ENCODE measurements at regions not wholly inside any gene's neighbourhood (a gene's known extent, or its start where the extent isn't known, plus 50 kb on each side); places are given as distances from the start of the nearest gene placed in this dataset.
A peak's percentile ranks its signal among the peaks of the same experiment; 100 is the strongest.

DNA sequence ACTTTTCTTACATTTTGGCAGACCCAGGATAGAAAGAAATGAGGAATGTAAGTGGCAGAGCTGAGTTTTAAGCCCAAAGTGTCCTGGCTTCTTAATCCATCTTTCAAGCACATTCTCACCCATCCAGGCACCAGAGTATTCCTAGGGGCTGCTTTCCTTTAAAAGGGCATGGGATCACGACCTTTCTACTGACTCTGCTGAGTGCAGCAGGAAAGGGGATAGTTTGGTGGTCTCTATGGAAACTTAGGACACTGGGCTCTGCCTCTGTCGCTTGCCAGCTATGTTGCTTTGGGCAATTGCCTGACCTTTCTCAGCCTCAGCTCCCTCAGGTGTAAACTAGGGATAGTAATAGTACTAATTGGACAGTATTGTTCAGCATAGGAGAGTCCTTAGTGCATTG lies 458.4 kb downstream of the PDCD6IP start:
- DNase-seq = no peak

DNA sequence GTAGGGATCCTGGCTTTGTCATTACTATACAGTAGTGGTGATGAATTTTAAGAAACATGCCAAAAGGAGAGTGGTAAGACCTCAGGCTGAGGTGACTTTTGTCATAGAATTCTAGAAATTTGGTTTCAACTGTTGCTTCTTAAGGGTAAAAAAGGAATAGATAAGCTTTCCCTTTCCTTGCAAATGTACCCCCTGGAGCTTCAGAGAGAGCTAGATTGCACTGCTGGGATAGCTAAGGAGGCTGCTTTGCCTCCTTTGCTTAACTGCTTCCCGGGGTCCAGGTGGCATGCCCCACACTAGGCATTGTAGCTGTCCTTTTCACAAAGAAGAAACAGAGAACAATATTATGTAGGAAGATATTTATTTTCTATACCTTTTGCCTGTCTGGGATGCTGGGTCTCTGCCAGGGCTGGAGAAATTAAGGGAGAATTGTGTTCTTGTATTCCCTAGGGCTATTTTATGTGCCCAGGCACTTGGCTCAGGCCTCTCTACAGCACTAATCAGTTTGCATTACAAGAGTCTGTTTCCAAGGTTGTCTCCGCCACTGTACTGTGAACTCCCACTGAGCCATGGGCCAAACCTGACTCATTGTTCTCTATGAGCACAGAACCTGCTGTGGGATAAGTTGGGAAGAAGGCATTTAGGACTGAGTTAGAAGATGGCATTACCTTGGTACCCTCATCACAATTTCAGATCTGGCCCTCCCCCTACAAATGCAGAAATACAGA lies 460.0 kb downstream of the PDCD6IP start:
- no peak for DNase-seq

DNA sequence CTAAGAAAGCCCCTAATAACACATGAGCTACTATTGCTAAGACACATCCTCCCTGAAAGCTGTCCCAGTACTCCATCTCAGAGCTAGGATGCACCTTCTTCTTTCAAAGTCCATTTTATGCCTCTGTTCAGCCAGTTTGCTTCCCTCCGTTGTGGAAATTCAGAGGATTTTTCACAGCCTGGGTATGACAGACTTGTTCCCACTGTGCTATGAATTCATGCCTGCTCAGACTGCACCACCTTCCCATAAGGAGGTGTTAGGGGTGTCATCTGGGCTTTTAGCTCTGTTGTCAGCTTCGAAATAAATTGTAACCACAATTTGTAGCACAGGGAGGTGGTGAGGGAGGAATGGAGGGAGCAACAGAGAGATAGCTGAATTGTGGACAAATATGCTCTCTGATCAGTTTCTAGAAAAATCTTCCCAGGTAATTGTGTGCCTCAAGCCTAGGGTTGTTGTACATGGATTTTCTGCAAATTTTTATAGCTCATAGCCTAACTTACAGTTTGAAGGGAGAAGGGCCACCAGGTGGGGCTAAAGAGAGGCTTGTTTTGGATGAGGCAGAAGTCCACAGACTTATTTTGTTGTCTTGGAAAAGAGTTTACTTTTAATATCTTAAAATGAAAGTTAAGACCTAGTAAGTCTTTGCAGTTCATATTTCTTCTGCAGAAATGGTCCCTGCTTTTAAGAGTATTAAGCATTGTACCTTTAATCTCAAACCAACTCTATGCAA lies 462.0 kb downstream of the PDCD6IP start:
- DNase-seq = peak; percentile 60

DNA sequence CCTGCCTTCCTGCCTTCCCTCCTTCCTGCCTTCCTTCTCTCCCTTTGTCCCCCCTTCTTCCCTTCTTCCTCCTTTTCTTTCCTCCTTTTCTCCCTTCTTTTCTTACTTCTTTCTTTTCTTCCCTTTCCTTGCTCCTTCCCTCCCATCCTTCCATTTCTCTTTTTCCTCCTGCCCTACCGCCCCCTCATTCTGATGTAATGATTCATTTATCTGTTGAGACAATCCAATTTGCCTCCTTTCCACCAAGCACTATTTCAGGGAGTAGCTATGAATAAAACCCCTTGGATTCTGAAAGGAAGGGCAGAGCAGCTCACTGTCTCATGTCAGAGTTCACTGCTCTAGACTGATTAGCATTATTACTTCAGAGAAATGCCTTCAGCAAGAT lies 462.6 kb downstream of the PDCD6IP start:
- peak; percentile 65 for DNase-seq

DNA sequence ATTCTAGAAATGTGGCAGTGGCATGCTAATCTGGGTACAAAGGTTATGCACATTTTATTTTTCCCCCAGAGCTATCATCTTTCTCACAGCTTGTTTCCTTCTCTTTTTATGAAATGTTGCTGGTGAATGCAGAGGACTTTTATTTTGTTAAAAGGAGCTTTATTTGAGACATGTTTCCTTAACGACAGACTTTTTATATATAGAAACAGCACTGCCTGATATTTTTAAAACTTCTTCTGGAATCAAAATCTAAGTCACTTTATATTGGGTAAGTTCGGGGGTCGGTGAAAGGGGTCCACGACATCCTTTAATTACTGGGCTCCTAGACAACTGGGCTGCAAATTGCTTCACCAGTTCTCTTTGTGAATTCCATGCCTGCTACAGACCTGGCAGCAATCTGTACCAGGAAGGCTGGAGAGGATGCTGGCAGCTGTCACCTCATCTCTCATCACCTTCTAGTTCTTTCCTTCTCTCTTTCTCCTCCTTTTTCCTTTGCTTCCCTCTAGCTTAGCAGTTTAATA lies 464.7 kb downstream of the PDCD6IP start:
- peak; percentile 15 for DNase-seq

DNA sequence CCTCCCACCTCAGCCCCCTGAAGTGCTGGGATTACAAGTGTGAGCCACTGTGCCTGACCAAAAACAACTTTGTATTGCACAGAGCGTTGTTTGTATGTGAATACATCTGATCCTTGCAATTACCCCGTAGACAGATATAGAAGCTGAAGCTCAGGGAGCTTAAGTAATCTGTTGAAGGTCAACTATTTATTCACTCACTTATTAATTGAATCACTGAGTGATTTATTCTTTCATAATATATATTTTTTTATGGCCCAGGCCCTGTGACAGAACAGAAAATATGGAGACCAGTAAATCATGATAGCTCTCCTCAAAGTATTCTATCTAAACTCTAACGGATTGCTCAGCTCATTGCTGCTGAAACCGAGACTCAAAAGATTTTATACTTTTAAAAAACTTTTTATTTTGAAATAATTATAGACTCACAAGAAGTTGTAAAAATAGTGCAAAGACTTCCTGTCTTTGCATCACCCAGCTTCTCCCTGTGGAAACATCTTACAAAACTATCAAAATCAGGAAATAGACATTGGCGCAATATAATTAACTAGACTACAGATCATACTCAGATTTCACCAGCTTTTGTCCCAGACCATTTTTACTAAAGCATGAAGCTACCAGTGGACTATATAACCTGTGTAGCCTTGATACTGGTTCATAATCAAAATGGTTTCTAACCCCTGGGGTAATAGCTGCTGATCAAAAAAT lies 466.1 kb downstream of the PDCD6IP start:
- no peak for DNase-seq

DNA sequence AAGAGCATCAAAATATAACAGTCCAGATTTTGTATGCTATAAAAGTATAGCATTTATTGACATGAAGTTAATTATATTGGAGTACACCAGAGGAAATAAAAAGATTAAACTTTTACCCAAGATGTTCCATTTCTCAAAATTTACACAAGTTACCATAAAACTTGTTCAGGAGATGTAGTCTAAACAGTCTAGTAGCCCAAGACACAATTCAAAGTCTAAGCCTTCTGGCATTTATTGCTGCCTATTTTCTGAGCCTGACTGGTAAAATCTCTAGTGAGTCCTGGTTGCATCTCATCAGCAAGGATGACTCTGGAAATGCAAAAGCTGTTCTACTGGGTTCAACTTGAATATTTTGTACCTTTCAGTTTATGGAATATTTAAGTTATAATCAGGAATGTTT lies 468.7 kb downstream of the PDCD6IP start:
- no peak for DNase-seq

DNA sequence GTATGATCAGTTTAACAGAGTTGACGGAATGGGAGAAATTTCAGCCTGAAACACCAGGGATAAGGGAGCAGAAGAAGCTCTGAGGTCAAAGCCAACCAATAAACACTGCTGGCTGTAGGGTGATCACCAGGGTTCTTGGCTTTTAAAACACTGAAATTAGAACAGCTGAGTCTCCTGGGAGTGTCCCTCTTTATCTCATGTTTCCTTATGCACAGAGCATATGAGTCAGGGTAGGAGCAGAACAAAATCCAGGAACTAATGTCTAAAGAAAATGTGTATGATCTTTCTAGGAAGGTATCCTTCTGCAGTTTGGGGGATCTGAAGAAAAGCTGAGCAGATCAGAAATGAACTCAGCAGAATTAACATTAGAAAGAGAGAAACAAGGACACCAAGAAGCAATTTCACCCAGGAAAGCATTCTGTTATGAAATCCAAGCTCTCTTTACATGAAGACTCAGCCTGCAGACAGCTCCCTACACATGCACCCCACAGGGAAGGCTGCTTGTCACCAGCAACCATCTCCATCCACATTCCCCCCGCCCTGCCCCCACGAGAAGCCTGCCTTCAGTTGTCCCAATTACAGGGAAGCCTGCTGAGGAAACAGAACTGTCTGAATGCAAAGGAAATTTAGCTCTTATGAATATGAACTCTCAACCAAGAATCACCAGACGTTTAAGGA lies 469.7 kb downstream of the PDCD6IP start:
- DNase-seq = peak; percentile 46

DNA sequence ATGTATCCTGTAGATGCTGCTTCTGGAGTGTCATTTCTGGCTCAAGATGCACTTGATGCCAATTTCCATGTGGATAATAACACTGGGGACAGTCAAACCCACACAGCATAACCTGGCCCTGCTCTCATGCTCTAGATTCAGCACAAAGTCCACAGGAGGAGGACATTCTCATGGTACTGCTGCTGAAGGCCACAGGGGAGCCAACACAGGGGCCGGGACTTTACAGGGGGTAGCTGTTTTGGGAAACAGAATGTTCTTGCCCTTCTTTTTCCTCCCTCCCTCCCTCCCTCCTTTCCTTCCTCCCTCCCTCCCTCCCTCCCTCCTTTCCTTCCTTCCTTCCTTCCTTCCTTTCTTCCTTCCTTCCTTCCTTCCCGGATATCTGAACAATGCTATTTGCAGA lies 477.4 kb downstream of the PDCD6IP start:
- no peak for DNase-seq

DNA sequence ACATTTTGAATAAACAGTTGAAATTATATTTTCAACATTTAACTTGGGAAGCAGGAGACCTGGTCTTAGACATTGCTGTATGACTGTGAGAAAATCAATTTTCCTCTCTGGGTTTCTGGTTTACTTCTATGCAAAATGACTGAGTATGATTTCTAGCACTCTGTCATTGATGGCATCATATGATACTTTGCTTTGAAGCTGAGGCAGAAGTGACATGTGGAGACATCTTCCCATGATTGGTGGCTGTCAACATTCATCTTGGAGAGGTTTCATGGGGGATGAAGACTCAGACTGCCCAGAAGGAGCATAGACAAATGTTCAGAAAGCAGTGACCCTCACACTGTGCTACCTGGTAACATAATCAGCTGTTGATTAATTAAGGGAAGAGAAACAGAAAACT lies 477.9 kb downstream of the PDCD6IP start:
- DNase-seq = no peak

DNA sequence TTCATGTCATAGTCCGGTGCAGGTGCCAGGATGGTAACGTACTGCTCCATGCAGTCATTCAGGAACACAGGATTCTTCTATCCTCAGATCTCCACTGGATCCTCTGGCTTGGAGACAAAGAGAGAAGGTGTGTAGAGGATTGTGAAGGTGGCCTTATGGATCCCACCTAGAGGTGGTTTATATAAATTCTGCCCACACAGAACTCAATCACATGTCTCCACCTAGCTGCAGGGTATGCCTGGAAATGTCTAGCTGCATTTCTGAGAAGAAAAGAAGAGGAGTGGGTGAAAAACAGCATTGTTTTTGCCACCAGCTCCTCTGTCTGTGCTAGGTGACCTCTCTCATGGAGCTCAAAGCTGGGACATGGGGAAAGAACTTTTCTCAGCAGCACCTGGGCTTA lies 478.7 kb downstream of the PDCD6IP start:
- no peak for DNase-seq

DNA sequence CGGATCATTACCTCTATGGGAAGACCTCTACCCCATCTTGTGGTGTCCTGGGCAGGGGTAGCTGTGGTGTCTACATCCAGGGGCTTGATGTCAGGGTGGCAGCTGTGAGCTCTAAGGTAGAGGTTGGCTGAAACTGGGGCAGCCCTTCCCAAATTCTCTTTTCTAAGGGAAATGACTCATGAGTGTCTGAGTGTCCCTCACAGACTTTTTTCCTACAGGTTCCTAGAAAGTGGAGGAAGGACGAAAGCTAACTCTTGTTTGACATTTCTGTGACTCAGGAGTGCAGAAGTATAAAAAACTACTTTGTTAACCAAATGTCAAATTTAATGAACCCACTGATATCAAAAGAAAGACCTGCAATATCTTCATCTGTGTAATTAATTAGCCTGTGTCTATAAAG lies 481.5 kb downstream of the PDCD6IP start:
- no peak for DNase-seq

DNA sequence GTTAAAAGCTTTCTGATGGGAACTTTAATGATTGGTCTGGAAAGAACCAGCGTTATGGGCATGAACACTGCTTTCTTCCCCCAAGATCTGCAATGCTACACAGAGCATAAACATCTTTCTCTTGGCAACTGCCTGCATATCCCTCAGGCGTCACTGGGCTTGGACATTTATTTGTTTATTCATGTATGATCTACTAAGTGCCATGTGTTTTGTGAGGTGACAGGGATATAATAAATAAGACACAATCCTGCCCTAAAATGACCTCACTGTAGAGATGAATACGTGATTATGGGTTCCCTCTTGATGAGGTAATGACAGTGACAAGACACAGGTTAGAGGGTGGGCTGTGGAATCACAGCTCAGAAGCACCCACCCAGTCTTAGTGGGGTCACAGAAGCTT lies 485.3 kb downstream of the PDCD6IP start:
- no peak for DNase-seq

DNA sequence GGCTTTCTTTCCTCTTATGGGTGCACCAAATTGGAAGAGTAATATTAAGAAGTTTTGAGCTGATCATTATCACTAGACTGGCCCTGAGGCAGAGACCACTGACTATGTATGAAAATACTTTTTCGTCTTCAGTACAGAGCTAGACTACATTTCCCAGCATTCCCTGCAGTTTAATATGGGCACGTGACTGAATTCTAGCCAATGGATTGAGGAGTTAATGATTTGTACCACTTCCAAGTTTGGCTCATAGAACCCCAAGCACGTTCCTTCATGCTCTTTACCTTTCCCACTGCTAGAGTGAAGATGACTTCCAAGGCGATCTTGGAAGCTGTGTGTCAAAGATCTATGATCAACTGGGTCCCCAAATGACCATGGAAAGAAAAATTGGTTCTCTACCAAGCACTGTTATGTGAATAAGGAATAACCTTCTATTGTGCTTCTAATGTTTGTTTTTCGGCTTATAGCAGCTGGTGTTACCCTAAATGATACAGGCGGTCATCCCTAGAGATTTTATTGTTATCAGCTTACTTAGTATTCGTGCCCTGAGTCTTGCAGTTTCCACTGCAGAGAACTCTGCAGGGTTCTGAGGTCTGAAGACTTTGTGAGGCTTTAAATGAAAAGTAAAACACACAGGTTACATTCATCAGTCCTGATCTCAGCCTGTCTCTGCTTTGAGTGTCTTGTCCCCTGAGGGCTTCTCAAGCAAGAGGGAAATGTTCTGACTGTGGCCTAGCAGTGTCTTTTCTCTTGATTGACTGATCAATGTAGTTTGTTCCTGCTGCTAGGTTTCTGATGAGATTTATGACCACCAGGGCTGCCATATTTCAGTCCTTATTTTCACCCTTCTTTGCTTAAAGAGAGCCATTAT lies 486.8 kb downstream of the PDCD6IP start:
- DNase-seq = no peak

DNA sequence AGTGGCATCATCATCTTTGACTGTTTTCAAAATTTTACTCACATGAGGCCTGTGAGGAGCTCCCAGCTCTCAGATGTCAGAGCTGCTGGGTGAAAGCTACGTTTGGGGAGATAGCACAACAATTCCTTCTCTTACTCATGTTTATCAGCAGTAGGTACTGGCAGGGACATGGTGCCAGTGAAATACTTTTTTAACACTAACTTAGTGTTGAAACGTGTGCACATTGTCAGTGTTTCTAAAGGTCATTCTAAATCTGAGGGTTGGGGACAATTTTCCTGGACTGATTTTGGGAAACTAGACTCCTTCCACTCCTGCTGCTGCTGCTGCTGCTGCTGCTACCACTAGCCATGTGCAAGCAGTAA lies 487.4 kb downstream of the PDCD6IP start:
- DNase-seq = no peak

DNA sequence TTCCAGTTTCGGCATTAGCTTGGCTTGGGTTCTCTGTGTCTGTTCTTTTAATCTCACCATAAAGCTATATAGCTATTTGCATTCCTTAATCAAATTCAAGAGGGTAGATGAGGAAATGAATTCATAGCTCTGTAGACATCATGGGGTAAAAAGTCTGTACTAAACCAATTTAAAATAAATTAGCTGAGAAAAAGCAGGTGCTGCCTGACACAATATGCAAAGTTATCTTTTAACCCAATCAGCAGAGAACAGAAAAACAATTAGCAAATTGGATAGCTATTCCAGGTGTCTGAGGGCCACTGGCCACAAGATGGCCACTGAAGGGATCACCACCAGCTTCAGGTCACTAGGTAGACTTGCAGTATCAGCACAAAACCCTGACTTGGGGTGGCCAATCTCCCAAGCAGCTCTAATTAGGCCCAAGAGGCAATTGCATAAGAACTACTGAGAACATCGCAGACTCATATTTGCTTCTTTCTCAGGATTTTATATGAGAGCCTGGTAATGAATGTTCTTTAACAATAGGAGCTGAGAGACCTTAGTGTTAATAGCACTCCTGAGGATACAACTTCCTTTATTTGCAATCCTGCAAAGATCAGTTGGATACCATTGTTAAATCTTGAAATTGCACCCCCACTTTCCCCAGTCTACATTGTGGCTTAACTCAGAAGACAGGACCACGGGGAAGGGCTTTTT lies 494.3 kb downstream of the PDCD6IP start:
- DNase-seq = no peak

DNA sequence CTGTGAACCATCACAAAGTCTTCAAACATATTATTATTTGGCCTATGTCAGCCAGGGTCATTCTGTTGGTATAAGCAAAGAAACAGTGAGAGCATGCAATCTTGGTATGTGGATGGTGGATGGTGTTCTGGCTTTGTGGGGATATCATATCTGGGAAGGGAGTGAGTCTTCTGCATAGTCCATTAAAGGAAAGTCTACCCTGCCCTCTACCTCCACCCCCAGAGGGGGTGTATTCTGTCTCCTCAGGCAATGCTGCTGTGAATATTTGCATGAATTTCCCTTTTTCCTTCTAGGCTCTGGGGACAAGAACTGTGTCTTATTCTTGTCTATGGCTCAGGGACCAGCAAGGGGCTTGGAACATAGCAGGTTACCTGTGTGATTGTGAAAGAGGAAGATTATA lies 495.8 kb downstream of the PDCD6IP start:
- no peak for DNase-seq

DNA sequence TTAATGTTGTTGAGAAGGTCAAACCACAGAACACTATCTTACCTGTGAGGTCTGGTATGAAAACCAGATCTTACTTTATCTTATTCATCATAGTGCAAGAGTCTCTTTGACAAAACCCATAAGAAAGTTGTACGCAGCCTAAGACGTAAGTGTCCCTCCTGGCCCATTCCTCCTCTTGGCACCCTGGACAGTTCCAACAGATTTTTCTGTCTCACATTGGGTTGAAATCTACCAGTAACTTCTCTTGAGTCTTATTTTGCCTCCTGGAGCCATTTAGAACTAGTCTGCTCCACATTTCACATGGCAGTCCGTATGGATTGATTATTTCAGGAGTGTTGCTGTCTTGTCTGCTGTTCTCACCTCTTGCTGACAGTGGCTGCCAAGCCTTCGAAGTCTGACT lies 498.4 kb downstream of the PDCD6IP start:
- DNase-seq = no peak

DNA sequence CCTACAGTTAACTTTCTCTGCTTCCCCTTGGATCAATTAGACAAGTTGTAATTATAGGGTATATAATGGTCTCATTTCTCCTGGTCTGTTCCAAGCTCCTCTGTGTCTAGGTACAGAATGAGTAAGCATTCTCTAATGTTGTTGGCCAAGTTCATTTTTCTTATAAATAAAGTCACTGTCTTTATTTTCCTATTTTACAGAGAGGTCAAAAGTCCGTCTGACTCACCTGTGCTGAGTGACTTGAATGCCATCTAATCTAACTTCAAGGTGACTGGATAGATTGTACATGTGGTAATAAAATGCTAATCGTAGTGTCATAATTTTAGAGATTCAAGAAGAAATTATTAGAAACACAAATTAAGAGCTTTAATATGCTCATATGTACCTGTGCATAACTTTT lies 500.2 kb downstream of the PDCD6IP start:
- DNase-seq = no peak

DNA sequence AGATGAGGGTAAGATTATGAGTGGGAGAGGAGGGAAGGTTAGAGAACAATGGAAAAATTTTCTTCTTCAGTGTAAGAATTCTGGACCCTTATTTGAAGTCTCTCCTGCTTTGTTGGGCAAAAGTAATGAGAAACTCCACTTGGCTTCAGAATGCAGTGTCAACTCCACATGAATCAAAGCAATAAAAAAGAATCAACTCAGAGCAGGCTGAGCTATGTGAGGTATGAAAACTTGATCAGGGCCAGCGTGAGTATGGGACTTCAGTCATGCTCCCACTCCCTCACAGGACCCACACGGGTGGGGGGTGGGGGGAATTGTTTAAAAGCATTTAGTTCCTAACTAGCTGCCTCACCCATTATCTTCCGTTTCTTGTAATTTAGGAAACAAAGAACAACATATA lies 502.2 kb downstream of the PDCD6IP start:
- DNase-seq = no peak

DNA sequence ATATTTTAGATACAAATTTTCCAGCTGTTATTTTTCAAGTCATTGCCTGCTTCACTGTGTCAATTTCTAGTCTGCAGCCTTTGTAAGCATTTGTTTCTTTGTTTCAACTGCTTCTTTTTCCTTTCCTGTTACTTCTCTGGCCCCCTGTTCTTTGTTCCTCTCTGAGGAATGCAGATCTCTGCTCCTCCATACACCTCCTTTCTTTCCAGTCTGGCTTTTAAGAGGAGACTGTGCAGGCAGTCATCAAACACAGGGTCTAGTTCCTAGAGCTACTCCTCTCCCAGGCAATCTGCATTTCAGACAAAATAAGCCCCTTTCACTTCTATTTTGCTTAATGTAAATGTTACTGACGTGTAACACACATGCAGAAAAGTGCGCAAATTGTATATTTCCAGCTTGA lies 502.9 kb downstream of the PDCD6IP start:
- DNase-seq = no peak
